ENCODE measurements at regions not wholly inside any gene's neighbourhood (a gene's known extent, or its start where the extent isn't known, plus 50 kb on each side); places are given as distances from the start of the nearest gene placed in this dataset.
"Not testable (repeated sequence)": the region's sequence is repeated elsewhere in the genome, so short reads cannot be mapped to it uniquely, and the experiment has no call there.

GRCh38 chr3:81068546-81068945, 692.9 kb downstream of the GBE1 start:
- no peak for DNase-seq (ENCODE audit: low read depth in 1 of 2, low spot score in 2 of 2)
- no peaks in the 10 kb centered on the region for H3K36me3 ChIP-seq
- no peaks in the 10 kb centered on the region for H3K9me3 ChIP-seq (replicated peaks)
- H3K4me3 ChIP-seq = no peak overlapping the region
- no peaks in the 10 kb centered on the region for H3K4me1 ChIP-seq (replicated peaks)
- H3K27me3 ChIP-seq (replicated peaks) = no peaks in the 10 kb centered on the region
- no peak overlapping the region for H3K27ac ChIP-seq

DNA sequence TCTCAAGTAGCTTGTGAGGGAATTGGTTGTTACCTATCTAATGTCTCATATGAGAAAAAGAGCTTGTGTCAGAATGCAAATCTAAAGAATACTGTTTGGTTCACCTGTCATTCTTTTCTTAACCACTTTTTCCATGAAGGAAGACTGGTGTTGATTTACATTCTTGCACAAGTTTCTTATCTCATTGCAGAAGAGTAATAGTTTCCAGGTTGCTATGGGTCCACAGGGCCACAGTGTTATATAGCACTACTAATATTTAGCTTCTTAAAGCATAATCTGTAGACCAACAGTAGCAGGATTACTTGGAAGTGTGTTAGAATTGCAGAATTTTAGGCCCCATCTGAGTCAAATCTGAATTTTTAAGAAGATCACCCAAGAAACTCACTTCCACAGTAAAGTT, 697.5 kb downstream of the GBE1 start:
- no peak for DNase-seq (ENCODE audit: low read depth in 1 of 2, low spot score in 2 of 2)
- Histone ChIP-seq H3K9me3 (replicated peaks) (no peaks in the 10 kb centered on the region), H3K36me3 (no peaks in the 10 kb centered on the region), H3K27me3 (replicated peaks) (no peaks in the 10 kb centered on the region), H3K4me1 (replicated peaks) (no peaks in the 10 kb centered on the region), H3K27ac (no peak overlapping the region), H3K4me3 (no peak overlapping the region)

DNA sequence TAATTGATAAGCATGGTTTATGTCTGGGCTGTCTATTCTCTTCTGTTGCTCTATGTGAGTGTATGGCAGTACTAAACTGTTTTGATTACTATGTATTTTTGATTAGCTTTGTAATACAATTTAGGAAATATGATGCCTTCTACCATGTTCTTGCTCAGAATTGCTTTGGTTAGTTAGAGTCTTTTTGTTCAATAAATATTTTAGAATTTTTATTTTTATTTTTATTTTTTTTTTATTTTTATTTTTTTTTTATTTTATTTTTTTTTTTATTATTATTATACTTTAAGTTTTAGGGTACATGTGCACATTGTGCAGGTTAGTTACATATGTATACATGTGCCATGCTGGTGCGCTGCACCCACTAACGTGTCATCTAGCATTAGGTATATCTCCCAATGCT, 710.3 kb downstream of the GBE1 start:
- H3K27me3 ChIP-seq (replicated peaks); DNase-seq (ENCODE audit: low read depth in 1 of 2, low spot score in 2 of 2); H3K27ac ChIP-seq; H3K36me3 ChIP-seq; H3K4me3 ChIP-seq; H3K9me3 ChIP-seq (replicated peaks); H3K4me1 ChIP-seq (replicated peaks): not testable (repeated sequence)

DNA sequence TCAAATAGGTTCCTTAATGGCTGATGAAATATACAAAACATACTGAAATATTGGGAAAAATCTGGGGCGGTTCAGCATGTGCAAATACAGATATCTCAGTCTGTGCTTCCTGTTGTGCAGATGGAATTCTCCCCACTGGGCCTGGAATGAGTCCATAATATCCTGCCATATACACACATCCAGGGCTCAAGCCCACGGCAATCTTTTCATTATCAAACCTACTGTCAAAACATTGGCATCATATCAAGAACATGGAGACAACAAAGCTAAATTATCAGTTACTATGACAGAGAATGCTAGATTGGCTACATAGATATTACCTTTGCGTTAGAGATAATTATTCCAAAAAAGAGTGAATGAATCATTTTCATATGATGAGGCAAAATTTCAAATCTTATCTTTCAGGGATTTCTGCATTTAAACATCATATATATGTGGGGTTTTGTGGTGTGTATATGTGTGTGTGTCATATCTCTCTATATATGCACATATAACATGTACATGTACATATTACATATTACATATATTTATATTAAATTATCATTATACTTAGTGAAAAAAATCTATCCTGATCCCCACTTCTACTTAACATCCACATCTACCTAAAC, 713.3 kb downstream of the GBE1 start:
- no peak overlapping the region for H3K27ac ChIP-seq
- no peaks in the 10 kb centered on the region for H3K9me3 ChIP-seq (replicated peaks)
- no peaks in the 10 kb centered on the region for H3K36me3 ChIP-seq
- no peaks in the 10 kb centered on the region for H3K4me1 ChIP-seq (replicated peaks)
- no peaks in the 10 kb centered on the region for H3K27me3 ChIP-seq (replicated peaks)
- no peak overlapping the region for H3K4me3 ChIP-seq
- DNase-seq (ENCODE audit: low read depth in 1 of 2, low spot score in 2 of 2) = no peak

DNA sequence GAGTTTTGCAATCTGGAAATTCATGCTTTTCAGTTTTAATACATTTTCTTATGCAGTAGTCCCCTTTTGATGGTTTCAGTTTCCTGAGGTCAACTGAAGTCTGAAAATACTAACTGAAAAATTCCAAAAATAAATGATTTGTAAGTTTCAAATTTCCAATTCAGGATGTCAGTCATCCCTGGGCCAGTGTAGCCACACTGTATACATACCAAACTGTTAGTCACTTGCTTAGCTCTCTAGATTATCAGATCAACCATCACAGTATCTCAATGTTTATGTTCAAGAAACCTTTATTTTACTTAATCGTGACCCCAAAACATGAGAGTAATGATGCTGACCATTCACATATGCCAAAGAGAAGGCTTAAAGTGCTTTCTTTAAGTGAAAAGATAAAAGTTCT, 715.5 kb downstream of the GBE1 start:
- Histone ChIP-seq H3K27me3 (replicated peaks) (no peaks in the 10 kb centered on the region), H3K9me3 (replicated peaks) (no peaks in the 10 kb centered on the region), H3K4me3 (no peak overlapping the region), H3K27ac (no peak overlapping the region), H3K4me1 (replicated peaks) (no peaks in the 10 kb centered on the region), H3K36me3 (no peaks in the 10 kb centered on the region)
- DNase-seq (ENCODE audit: low read depth in 1 of 2, low spot score in 2 of 2) = no peak

DNA sequence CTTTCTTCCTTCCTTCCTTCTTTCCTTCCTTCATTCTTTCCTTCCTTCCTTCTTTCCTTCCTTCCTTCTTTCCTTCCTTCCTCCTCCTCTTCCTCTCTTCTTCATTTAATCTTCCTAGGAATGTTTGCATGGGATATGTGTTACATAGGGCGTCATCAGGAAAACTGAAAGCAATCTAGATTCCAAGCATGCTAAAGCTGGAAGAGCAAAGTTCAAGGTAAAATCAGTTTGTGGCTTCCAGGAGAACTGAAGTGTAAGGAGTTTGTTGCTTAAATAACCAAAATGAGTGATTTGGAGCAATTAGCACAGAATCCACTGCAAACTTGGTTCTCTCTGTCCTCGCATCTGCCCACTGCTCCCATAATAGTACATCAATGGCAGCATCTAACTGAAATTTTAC, 716.2 kb downstream of the GBE1 start:
- Histone ChIP-seq H3K27ac (no peak overlapping the region), H3K27me3 (replicated peaks) (no peaks in the 10 kb centered on the region), H3K36me3 (no peaks in the 10 kb centered on the region), H3K4me1 (replicated peaks) (no peaks in the 10 kb centered on the region), H3K4me3 (no peak overlapping the region), H3K9me3 (replicated peaks) (no peaks in the 10 kb centered on the region)
- no peak for DNase-seq (ENCODE audit: low read depth in 1 of 2, low spot score in 2 of 2)

DNA sequence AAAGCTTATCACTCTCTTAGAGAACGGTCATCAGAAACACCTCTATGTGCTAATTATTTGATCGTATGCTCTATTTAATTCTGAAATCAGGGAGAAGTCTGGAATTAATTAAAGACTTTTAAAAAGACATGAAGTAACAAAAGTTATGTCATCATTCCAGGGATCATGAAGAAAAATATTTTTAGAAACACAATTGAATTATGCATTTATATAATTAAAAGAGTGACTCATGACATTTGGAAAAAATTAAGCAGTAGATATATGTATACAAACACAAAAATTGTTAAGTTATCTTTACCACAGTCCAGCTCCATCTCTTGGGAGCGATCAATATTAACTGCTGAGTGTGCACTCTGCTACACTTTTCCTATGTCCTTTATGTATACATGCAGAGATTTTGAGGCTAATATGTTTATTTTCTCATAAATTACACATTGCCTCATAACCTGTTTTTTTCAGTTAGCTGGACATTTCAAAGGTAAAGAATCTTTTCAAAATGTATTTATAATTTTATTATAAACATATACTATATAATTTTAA, 717.7 kb downstream of the GBE1 start:
- Histone ChIP-seq H3K27me3 (replicated peaks) (no peaks in the 10 kb centered on the region), H3K36me3 (no peaks in the 10 kb centered on the region), H3K4me3 (no peak overlapping the region), H3K27ac (no peak overlapping the region), H3K4me1 (replicated peaks) (no peaks in the 10 kb centered on the region), H3K9me3 (replicated peaks) (no peaks in the 10 kb centered on the region)
- no peak for DNase-seq (ENCODE audit: low read depth in 1 of 2, low spot score in 2 of 2)

GRCh38 chr3:81043009-81043408, 718.4 kb downstream of the GBE1 start:
- Histone ChIP-seq H3K36me3 (no peaks in the 10 kb centered on the region), H3K4me3 (no peak overlapping the region), H3K9me3 (replicated peaks) (no peaks in the 10 kb centered on the region), H3K4me1 (replicated peaks) (no peaks in the 10 kb centered on the region), H3K27me3 (replicated peaks) (no peaks in the 10 kb centered on the region), H3K27ac (no peak overlapping the region)
- no peak for DNase-seq (ENCODE audit: low read depth in 1 of 2, low spot score in 2 of 2)

GRCh38 chr3:81041331-81041730, 720.1 kb downstream of the GBE1 start:
- Histone ChIP-seq H3K27ac (no peak overlapping the region), H3K4me1 (replicated peaks) (no peaks in the 10 kb centered on the region), H3K9me3 (replicated peaks) (no peaks in the 10 kb centered on the region), H3K27me3 (replicated peaks) (no peaks in the 10 kb centered on the region), H3K4me3 (no peak overlapping the region), H3K36me3 (no peaks in the 10 kb centered on the region)
- no peak for DNase-seq (ENCODE audit: low read depth in 1 of 2, low spot score in 2 of 2)

GRCh38 chr3:81040107-81040506, 721.3 kb downstream of the GBE1 start:
- Histone ChIP-seq H3K27ac (no peak overlapping the region), H3K36me3 (no peaks in the 10 kb centered on the region), H3K4me3 (no peak overlapping the region), H3K27me3 (replicated peaks) (no peaks in the 10 kb centered on the region), H3K9me3 (replicated peaks) (no peaks in the 10 kb centered on the region), H3K4me1 (replicated peaks) (no peaks in the 10 kb centered on the region)
- no peak for DNase-seq (ENCODE audit: low read depth in 1 of 2, low spot score in 2 of 2)

GRCh38 chr3:81033684-81034083, 727.8 kb downstream of the GBE1 start:
- Histone ChIP-seq H3K27me3 (replicated peaks) (no peaks in the 10 kb centered on the region), H3K9me3 (replicated peaks) (no peaks in the 10 kb centered on the region), H3K36me3 (no peaks in the 10 kb centered on the region), H3K27ac (no peak overlapping the region), H3K4me1 (replicated peaks) (no peaks in the 10 kb centered on the region), H3K4me3 (no peak overlapping the region)
- no peak for DNase-seq (ENCODE audit: low read depth in 1 of 2, low spot score in 2 of 2)

DNA sequence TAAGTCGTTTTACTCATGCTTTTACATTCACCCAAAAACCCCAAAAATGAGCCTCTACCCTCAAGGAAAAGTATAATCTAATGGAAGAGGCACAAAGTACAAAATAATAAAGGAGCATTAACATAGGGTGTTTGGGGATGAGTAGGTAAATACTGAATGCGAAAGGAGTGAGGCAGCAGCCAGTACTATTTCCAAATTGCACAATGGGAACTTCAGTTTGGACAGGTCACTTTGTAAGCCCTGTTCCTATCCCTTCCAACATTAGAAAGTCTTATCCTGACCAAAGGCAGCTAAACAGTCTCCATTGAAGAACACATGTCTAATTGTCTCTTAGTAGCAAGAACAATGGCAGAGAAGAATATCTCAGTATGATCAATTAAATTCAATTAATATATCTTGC, 728.3 kb downstream of the GBE1 start:
- H3K4me1 ChIP-seq (replicated peaks) = no peaks in the 10 kb centered on the region
- H3K36me3 ChIP-seq = no peaks in the 10 kb centered on the region
- no peak overlapping the region for H3K27ac ChIP-seq
- no peaks in the 10 kb centered on the region for H3K27me3 ChIP-seq (replicated peaks)
- no peaks in the 10 kb centered on the region for H3K9me3 ChIP-seq (replicated peaks)
- DNase-seq (ENCODE audit: low read depth in 1 of 2, low spot score in 2 of 2) = no peak
- no peak overlapping the region for H3K4me3 ChIP-seq

GRCh38 chr3:81029861-81030260, 731.6 kb downstream of the GBE1 start:
- Histone ChIP-seq H3K9me3 (replicated peaks) (no peaks in the 10 kb centered on the region), H3K27me3 (replicated peaks) (no peaks in the 10 kb centered on the region), H3K27ac (no peak overlapping the region), H3K4me3 (no peak overlapping the region), H3K36me3 (no peaks in the 10 kb centered on the region), H3K4me1 (replicated peaks) (no peaks in the 10 kb centered on the region)
- no peak for DNase-seq (ENCODE audit: low read depth in 1 of 2, low spot score in 2 of 2)

DNA sequence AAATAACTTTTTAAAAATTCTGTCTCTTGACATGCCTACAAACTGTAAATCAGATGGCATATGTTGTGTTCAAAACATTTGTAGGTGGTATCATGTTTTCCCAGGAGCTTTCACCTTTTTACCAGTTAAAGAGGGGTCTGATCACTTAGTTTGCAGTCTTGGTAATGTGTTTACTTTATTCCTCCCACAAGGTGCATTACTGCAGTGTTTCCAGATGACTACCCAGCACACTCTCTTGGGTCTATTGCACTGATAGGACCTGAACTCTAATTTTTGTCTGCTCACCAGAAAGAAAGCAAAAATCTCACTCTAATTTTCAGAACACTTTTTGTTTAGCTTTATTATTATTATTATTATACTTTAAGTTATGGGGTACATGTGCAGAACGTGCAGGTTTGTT, 734.1 kb downstream of the GBE1 start:
- no peaks in the 10 kb centered on the region for H3K27me3 ChIP-seq (replicated peaks)
- no peak for DNase-seq (ENCODE audit: low read depth in 1 of 2, low spot score in 2 of 2)
- H3K27ac ChIP-seq = no peak overlapping the region
- no peaks in the 10 kb centered on the region for H3K4me1 ChIP-seq (replicated peaks)
- no peaks in the 10 kb centered on the region for H3K9me3 ChIP-seq (replicated peaks)
- no peaks in the 10 kb centered on the region for H3K36me3 ChIP-seq
- H3K4me3 ChIP-seq = no peak overlapping the region

GRCh38 chr3:81024560-81024959, 736.9 kb downstream of the GBE1 start:
- no peak overlapping the region for H3K27ac ChIP-seq
- H3K4me3 ChIP-seq = no peak overlapping the region

More at GRCh38 chr3:81024560-81024959, 736.9 kb downstream of the GBE1 start:
- no peak for DNase-seq (ENCODE audit: low read depth in 1 of 2, low spot score in 2 of 2)
- no peaks in the 10 kb centered on the region for H3K27me3 ChIP-seq (replicated peaks)
- no peaks in the 10 kb centered on the region for H3K9me3 ChIP-seq (replicated peaks)
- H3K4me1 ChIP-seq (replicated peaks) = no peaks in the 10 kb centered on the region
- no peaks in the 10 kb centered on the region for H3K36me3 ChIP-seq
